ENCODE measurements at regions not wholly inside any gene's neighbourhood (a gene's known extent, or its start where the extent isn't known, plus 50 kb on each side); places are given as distances from the start of the nearest gene placed in this dataset.

DNA sequence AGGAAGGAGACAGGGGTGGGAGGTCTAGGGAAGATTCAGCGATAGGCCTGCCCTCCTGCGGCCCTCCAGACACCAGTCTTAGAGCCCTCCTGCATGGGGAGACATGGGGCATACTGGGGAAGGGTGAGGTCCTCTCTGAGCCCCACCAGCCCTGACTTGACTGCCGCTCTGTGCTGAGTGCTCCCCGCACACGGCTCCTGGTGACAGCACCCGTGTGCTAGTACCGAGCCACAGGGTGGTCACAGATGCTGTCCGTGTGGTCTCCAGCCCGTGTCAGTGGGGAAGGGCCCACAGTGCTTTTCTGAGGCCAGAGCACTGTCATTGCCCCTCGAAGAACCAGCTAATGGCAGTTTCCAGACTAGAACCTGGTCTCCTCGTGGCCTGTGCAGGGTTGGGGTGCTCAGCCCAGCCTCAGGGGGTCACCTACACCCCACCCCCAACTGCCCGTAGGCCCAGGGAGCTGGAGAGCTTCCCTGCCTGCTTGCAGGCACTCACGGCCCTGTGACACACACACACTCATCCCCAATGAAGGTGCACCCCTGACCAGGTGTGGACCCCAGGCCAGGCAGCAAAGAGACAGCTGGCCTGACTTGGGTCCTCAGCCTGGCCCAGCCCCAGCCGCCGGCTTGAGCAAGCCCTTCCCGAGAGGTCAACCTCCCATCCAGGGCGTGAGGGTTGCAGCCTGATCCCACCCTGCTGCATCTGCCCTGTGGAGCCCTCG is 86.0 kb upstream of the RET start:
- Histone ChIP-seq H3K9me3 (ENCODE audit: control insufficient read depth, low read depth, low read length) (no peaks in the 10 kb centered on the region), H3K9me1 (ENCODE audit: control insufficient read depth, extremely low read depth, insufficient read depth, low read length) (no peaks in the 10 kb centered on the region), H3K36me3 (ENCODE audit: control insufficient read depth in 2 of 2, extremely low read depth in 1 of 2, insufficient read depth in 2 of 2, low read length in 2 of 2) (no peaks in the 10 kb centered on the region), H4K20me1 (ENCODE audit: control insufficient read depth, extremely low read depth, insufficient read depth, low read length) (no peaks in the 10 kb centered on the region), H3K4me1 (ENCODE audit: control insufficient read depth, extremely low read depth, insufficient read depth, low read length) (no peaks in the 10 kb centered on the region), H3K27me3 (ENCODE audit: control insufficient read depth, extremely low read depth, insufficient read depth, low read length) (no peaks in the 10 kb centered on the region), H2AFZ (ENCODE audit: control insufficient read depth, low read length) (no peak overlapping the region), H3K4me3 (ENCODE audit: control insufficient read depth in 2 of 3, extremely low read depth in 1 of 3, insufficient read depth in 2 of 3, low read depth in 1 of 3, low read length in 3 of 3) (no peak overlapping the region), H3K4me2 (ENCODE audit: control insufficient read depth, extremely low read depth, insufficient read depth, low read depth, low read length) (no peak overlapping the region), H3K27ac (ENCODE audit: control insufficient read depth, insufficient read depth, low read length) (no peak overlapping the region), H3K9ac (ENCODE audit: control insufficient read depth, extremely low read depth, insufficient read depth, low read length) (no peak overlapping the region), H3K79me2 (ENCODE audit: control insufficient read depth, insufficient read depth, low read length) (no peaks in the 10 kb centered on the region)
- FAIRE-seq (no peak), DNase-seq (ENCODE audit: low read depth, low spot score) (no peak)
- no peak for TF ChIP-seq EZH2 (IDR thresholded peaks at IDR 0.05; ENCODE audit: low read length)
- TF ChIP-seq, protein P1, sequence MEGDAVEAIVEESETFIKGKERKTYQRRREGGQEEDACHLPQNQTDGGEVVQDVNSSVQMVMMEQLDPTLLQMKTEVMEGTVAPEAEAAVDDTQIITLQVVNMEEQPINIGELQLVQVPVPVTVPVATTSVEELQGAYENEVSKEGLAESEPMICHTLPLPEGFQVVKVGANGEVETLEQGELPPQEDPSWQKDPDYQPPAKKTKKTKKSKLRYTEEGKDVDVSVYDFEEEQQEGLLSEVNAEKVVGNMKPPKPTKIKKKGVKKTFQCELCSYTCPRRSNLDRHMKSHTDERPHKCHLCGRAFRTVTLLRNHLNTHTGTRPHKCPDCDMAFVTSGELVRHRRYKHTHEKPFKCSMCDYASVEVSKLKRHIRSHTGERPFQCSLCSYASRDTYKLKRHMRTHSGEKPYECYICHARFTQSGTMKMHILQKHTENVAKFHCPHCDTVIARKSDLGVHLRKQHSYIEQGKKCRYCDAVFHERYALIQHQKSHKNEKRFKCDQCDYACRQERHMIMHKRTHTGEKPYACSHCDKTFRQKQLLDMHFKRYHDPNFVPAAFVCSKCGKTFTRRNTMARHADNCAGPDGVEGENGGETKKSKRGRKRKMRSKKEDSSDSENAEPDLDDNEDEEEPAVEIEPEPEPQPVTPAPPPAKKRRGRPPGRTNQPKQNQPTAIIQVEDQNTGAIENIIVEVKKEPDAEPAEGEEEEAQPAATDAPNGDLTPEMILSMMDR (optimal IDR thresholded peaks at IDR 0.05 in 1 of 3, IDR thresholded peaks at IDR 0.05 in 1 of 3, conservative IDR thresholded peaks at IDR 0.05 in 1 of 3; ENCODE audit: extremely low read depth in 1 of 3, insufficient read depth in 2 of 3, low read length in 3 of 3) = no peak
- dilution Hi-C loops (cut with MboI; ENCODE audit: extremely low pct_ligation_motif_present, low sequenced_read_pairs) = no loop called here

GRCh38 chr10:42991442-42992098 is 85.3 kb upstream of the RET start:
- H3K79me2 ChIP-seq (ENCODE audit: control insufficient read depth, insufficient read depth, low read length) = no peaks in the 10 kb centered on the region
- H3K27ac ChIP-seq (ENCODE audit: control insufficient read depth, insufficient read depth, low read length) = no peak overlapping the region
- no peaks in the 10 kb centered on the region for H3K36me3 ChIP-seq (ENCODE audit: control insufficient read depth in 2 of 2, extremely low read depth in 1 of 2, insufficient read depth in 2 of 2, low read length in 2 of 2)
- dilution Hi-C loops (cut with MboI; ENCODE audit: extremely low pct_ligation_motif_present, low sequenced_read_pairs) = no loop called here
- no peak overlapping the region for H2AFZ ChIP-seq (ENCODE audit: control insufficient read depth, low read length)
- no peaks in the 10 kb centered on the region for H3K4me1 ChIP-seq (ENCODE audit: control insufficient read depth, extremely low read depth, insufficient read depth, low read length)
- DNase-seq (ENCODE audit: low read depth, low spot score) = no peak
- no peaks in the 10 kb centered on the region for H3K27me3 ChIP-seq (ENCODE audit: control insufficient read depth, extremely low read depth, insufficient read depth, low read length)
- no peak for FAIRE-seq
- no peaks in the 10 kb centered on the region for H3K9me3 ChIP-seq (ENCODE audit: control insufficient read depth, low read depth, low read length)
- no peak overlapping the region for H3K4me3 ChIP-seq (ENCODE audit: control insufficient read depth in 2 of 3, extremely low read depth in 1 of 3, insufficient read depth in 2 of 3, low read depth in 1 of 3, low read length in 3 of 3)
- no peak overlapping the region for H3K4me2 ChIP-seq (ENCODE audit: control insufficient read depth, extremely low read depth, insufficient read depth, low read depth, low read length)
- TF ChIP-seq, protein P1 (optimal IDR thresholded peaks at IDR 0.05 in 1 of 3, IDR thresholded peaks at IDR 0.05 in 1 of 3, conservative IDR thresholded peaks at IDR 0.05 in 1 of 3; ENCODE audit: extremely low read depth in 1 of 3, insufficient read depth in 2 of 3, low read length in 3 of 3) = no peak
- no peak for TF ChIP-seq EZH2 (IDR thresholded peaks at IDR 0.05; ENCODE audit: low read length)
- H3K9ac ChIP-seq (ENCODE audit: control insufficient read depth, extremely low read depth, insufficient read depth, low read length) = no peak overlapping the region
- no peaks in the 10 kb centered on the region for H3K9me1 ChIP-seq (ENCODE audit: control insufficient read depth, extremely low read depth, insufficient read depth, low read length)
- H4K20me1 ChIP-seq (ENCODE audit: control insufficient read depth, extremely low read depth, insufficient read depth, low read length) = no peaks in the 10 kb centered on the region
